ENCODE measurements at regions not wholly inside any gene's neighbourhood (a gene's known extent, or its start where the extent isn't known, plus 50 kb on each side); places are given as distances from the start of the nearest gene placed in this dataset.

DNA sequence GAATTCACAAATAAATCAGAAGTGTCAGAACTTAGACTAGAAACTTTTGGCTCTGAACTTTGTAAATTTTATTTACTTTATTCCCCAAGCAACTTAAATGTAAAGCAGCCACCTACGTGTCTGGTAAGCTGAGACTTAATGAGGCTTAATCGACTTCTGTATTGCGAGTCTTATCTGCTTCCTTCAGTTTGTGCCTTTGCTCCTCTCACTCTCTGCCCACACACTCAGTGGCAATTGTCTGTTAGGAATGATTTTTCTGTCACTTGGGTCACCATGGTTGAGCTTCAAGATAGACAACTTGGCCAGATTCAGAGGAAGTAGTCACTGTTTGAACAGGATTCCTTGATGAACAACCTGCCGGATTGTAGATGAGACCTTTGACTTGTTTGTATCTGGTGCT is 691.4 kb upstream of the FSHR start:
- TF ChIP-seq POLR2A (IDR thresholded peaks at IDR 0.05) (no peak), POLR2AphosphoS5 (IDR thresholded peaks at IDR 0.05) (no peak)
- TF ChIP-seq, protein P1, sequence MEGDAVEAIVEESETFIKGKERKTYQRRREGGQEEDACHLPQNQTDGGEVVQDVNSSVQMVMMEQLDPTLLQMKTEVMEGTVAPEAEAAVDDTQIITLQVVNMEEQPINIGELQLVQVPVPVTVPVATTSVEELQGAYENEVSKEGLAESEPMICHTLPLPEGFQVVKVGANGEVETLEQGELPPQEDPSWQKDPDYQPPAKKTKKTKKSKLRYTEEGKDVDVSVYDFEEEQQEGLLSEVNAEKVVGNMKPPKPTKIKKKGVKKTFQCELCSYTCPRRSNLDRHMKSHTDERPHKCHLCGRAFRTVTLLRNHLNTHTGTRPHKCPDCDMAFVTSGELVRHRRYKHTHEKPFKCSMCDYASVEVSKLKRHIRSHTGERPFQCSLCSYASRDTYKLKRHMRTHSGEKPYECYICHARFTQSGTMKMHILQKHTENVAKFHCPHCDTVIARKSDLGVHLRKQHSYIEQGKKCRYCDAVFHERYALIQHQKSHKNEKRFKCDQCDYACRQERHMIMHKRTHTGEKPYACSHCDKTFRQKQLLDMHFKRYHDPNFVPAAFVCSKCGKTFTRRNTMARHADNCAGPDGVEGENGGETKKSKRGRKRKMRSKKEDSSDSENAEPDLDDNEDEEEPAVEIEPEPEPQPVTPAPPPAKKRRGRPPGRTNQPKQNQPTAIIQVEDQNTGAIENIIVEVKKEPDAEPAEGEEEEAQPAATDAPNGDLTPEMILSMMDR (IDR thresholded peaks at IDR 0.05), result no peak
